Fibroblast of villous mesenchyme (primary cell): ENCODE measurements at regions not wholly inside any gene's neighbourhood (a gene's known extent, or its start where the extent isn't known, plus 50 kb on each side); places are given as distances from the start of the nearest gene placed in this dataset.
"Not testable (repeated sequence)": the region's sequence is repeated elsewhere in the genome, so short reads cannot be mapped to it uniquely, and the experiment has no call there.

Source experiments
- DNase-seq: peaks from one replicate; pipeline ENCODE4 v3.0.0-alpha.2; 2010; ENCODE audit warnings: low read depth
- H3K4me3 ChIP-seq: 2 replicates; pipeline ENCODE4 v1.5.1; 2011; ENCODE audit warnings: low read depth, mild to moderate bottlenecking, low read length
- TF ChIP-seq, protein P1 (sequence below): IDR thresholded peaks from 2 replicates; pipeline ENCODE4 v1.5.1; 2012; ENCODE audit warnings: low read depth, mild to moderate bottlenecking, low read length; ENCODE audit not compliant: insufficient read depth

DNA sequence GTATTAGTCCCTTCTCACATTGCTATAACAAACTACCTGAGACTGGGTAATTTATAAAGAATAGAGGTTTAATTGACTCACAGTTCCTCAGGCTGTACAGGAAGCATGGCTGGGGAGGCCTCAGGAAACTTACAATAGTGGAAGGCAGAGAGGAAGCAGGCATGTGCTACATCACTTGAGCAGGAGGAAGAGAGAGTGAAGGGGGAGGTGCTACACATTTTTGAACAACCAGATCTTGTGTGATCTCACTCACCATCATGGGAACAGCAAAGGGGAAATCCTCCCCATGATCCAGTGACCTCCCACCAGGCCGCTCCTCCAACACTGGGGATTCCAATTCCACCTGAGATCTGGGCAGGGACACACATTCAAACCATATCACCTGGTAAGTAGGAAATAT is 630.6 kb downstream of the QKI start:
- TF ChIP-seq, protein P1, sequence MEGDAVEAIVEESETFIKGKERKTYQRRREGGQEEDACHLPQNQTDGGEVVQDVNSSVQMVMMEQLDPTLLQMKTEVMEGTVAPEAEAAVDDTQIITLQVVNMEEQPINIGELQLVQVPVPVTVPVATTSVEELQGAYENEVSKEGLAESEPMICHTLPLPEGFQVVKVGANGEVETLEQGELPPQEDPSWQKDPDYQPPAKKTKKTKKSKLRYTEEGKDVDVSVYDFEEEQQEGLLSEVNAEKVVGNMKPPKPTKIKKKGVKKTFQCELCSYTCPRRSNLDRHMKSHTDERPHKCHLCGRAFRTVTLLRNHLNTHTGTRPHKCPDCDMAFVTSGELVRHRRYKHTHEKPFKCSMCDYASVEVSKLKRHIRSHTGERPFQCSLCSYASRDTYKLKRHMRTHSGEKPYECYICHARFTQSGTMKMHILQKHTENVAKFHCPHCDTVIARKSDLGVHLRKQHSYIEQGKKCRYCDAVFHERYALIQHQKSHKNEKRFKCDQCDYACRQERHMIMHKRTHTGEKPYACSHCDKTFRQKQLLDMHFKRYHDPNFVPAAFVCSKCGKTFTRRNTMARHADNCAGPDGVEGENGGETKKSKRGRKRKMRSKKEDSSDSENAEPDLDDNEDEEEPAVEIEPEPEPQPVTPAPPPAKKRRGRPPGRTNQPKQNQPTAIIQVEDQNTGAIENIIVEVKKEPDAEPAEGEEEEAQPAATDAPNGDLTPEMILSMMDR = no peak
- no peak overlapping the region for H3K4me3 ChIP-seq

GRCh38 chr6:164043656-164044055 is 629.1 kb downstream of the QKI start:
- not testable (repeated sequence) for H3K4me3 ChIP-seq, DNase-seq

More for the DNA sequence above, 630.6 kb downstream of the QKI start:
- DNase-seq = no peak

DNA sequence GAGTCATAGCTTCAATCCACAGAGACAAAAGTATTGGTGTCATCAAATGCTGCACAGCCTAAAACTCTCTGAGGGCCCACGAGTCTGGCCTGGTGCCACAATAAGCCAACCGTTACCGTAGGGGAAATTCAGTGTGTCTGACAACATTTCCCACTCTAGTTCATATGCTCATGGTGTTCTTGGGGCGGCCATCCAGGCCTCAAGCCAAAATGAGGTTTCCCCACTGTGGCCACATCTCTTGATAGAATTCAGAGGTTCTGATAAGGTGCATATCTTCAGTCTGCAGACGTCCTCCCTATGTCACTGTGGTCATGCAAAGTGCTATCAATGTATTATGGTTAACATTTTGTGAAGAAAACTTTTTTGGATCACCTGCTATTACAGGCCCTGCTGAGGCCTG is 627.7 kb downstream of the QKI start:
- no peak for DNase-seq
- TF ChIP-seq, protein P1 = no peak
- no peak overlapping the region for H3K4me3 ChIP-seq

GRCh38 chr6:164040994-164041393 is 626.5 kb downstream of the QKI start:
- TF ChIP-seq, protein P1 = no peak
- H3K4me3 ChIP-seq = no peak overlapping the region
- DNase-seq = no peak

- TF ChIP-seq, protein P1 = no peak
- DNase-seq = peak; percentile 30
- peak overlapping the region; percentile 30 for H3K4me3 ChIP-seq
These were observed 625.4 kb downstream of the QKI start for GRCh38 chr6:164039954-164040375.

GRCh38 chr6:164037171-164037870 is 622.8 kb downstream of the QKI start:
- H3K4me3 ChIP-seq = no peak overlapping the region
- DNase-seq = no peak
- TF ChIP-seq, protein P1 = no peak

DNA sequence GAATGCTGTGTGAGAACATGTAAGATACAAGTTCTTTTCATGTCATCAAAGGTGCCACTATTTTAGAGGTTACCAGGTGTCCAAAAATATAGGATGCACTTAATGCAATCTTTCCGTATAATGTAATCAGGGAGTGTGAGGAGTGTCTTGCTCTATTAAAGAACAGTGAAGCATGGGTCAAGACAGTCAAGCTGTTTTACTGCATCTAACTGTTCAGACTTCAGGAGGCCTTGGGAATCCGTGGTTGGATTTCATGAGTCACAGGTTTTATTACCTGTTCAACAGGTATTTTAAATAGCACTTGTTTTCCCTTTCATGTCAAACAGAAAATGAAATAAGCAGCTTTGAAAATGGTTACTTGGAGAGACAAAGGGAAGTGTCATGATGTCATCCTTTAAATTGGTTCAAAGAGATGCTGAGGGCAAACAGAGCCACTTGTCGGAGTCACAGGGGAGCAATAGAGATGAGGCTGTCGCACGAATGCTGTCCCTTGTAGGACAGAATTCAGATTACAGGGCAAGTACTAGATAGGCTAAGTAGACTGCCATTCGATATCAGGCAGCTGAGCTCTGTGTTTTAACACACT is 621.5 kb downstream of the QKI start:
- TF ChIP-seq, protein P1 = no peak
- H3K4me3 ChIP-seq = no peak overlapping the region
- DNase-seq = no peak
